ENCODE measurements at regions not wholly inside any gene's neighbourhood (a gene's known extent, or its start where the extent isn't known, plus 50 kb on each side); places are given as distances from the start of the nearest gene placed in this dataset.

DNA sequence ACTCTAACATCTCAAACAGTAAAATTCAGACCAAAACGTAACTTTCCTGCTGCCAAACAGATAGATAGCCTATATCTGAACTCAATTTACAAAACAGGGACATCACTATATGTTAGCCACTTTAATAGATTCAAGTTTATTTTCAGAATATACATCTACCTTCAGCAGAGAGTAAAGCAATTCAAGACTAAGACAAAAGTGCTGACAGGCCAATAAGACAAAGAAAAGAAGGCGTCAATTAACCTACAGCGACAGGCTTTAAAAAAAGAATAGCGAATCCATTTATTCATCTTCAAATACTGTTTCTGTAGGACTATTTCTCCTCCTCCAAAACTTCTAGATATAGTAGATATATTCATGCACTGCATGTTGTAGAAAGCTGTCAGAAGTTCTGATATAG lies 333.0 kb downstream of the GRB14 start:
- DNase-seq = no peak

DNA sequence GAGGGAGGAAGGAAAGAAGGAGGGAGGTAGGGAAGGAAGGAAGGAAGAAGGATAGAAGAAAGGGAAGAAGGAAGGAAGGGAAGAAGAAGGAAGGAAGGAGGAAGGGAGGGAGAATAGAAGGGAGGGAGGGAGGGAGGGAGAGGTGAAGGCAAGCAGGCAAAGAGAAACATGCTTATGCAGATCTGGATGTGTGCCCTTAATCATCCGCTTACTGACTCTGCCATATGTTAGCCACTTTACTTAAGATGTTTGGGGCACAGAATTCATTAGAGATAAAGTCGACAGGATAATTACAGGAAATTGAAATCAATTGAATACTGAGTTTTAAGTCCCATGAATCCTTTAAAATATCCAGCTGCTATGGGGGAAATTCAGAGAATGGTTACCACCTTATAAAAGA lies 334.2 kb downstream of the GRB14 start:
- DNase-seq = no peak

DNA sequence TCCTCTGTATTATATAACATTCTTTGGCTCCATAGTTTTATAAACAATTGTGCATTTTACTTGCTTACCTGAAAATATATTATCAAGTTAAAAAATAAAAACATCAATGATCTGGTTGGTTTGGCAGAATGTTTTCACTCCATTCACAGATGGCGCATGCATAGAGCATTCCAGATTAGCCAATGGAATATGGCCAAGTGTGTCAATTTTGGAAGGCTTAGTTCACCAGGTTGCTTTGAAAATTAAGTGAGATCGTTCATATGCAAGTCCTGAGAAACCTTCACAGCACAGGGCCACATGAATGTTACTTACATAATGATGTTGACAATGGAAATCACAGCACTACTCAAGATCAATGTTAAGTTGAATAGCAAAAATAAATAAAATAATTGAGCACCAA lies 335.7 kb downstream of the GRB14 start:
- DNase-seq = no peak

DNA sequence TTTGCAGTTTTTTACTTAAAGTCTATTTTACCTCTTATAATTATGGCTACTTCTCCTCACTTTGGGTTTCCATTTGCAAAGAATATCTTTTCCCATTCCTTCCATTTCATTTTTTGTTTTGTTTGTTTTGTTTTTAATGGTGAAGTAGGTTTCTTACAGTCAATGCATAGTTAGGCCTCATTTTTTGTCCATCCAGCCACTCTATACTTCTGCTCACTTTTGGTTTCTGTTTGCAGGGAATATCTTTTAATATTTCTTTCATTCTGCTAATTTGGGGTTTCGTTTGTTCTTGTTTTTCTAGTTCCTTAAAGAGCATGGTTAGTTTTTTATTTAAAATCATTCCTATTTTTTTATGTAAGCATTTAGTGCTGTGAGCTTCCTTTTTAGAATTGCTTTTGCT lies 339.4 kb downstream of the GRB14 start:
- no peak for DNase-seq

DNA sequence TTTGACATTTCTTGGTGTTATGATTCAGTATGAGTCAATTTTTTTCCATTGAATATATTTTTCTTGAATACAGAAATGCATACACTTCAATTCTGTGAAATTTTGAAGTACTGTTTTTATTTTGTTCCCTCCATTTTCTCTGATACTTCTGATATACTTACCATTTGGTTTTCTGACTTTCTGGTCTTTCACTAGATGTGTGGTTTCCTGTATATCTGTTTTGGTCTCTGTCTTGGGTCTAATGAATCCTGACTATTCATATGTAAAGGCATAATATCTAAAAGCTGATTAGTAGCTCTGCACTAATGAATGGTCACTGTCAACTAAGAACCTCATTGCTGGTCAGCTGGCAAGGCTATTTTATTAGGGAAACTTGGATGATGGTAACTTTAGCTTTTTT lies 345.6 kb downstream of the GRB14 start:
- DNase-seq = no peak

DNA sequence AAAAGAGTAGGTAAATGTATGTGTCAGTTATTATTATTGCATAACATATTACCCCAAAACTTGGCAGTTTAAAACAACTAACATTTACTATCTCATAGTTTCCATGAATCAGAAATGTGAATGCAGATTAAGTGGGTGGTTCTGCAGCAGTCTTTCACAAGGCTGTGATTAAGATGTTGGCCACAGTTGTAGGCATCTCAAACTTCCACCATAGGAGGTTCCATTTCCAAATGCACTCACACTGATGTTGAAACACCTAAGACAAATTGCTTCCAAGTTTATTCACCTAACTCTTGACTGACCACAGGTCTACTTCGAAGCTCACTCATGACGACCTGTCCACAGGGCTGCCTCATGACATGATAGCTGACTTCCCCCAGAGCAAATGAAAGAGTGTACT lies 360.8 kb downstream of the GRB14 start:
- DNase-seq = no peak

DNA sequence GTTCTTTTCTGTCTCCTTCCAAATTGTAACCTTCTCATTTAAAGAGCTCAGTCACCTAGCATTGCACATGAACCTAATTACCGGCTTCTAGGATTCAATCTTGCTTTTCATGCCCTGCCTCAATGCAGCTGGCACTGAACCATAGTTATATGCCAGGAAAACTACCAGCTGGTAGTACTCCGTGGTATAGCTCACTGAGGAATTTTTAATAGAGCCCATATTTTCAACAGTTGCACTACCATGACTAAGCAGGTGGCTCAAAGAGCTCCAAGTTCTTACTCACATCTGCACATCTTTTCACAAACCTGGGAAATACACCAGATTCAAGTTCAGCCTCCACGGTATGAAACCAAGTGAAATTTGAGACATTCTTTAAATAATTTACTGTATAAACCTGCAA lies 363.5 kb downstream of the GRB14 start:
- DNase-seq = no peak

DNA sequence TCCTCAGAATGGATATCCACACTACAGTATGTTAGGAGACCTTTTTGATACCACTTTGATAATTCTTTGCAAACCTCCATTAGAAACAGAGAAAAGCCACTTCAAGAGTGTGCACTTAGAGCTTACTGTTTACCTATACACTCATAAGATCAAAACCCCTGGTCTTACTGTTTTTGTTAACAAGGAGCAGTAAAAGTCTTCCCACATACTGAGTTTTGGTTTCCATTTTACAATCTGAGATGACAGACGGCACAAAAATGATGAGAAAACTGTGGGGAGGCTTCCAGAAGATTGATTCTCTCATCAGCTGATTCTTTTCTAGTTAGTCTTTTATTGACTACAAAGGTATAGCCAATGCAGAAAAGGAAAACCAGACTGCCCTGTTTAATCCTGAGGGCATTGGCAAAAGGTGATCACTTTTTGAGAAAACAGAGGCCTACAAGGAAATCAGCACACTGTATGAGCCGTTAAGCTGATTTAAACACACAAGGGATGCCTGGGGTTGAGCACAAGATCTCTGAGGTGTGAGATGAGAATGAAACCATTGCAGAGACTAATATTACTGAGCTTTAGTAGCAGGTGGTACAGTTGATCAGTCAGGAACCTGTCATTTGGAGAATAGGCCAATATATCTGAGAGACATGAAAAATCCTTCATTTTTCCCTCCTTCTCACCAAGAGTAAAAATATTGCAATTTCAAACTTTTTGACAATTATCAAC lies 368.6 kb downstream of the GRB14 start:
- no peak for DNase-seq

DNA sequence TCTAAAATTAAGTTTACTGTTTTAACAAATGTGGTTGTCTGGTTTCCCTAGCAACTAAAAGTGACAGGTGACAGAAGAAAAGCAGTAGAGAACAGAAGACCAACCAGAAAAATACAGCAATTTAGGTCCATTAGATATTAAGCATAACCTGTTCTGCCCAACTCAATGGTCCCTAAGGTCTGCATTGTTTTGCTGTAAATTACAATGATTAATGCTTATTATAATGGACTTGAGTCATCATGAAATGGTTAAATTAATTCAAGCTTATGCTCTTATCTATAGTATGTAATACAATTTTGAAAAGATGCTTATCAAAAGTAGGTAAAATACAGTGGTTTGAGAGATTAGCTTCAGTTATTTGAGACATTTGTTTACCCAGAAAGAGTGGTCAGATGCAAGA lies 378.0 kb downstream of the GRB14 start:
- DNase-seq = no peak

DNA sequence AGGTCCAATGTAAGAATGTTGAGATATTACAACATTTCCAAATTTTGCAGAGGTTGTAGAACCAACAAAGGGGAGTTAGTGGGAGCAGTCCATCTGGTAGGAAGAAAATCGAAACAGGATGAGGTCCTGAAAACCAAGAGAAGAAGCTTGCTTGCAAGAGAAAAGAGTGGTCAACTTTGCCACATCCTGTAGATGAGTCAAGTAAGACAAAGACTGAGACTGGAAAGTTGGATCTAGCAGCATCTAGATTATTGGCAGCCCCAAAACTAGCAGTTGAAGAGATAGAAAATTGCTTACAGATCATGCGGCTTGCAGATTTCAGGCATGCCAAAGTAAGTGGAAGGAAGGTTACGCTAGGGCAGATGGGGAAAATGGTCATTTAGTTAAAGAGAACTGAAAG lies 378.9 kb downstream of the GRB14 start:
- no peak for DNase-seq

DNA sequence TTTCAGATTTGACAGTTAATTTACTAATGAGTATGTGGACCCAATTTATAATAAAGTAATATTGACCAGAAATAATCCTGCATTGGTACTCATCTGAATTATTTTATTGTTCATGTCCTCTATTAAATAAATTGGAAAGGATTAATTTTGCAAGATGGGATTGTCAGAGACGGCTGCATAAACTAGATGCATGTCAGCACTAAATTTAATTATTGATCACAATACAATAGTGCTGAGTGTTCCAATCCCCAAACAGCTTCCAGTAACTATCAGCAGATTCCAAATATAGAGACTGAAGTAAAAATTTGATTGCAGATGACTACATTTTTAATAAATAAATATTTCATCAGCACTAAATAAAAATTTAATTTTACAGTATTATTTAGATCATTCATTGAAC lies 387.2 kb downstream of the GRB14 start:
- no peak for DNase-seq

DNA sequence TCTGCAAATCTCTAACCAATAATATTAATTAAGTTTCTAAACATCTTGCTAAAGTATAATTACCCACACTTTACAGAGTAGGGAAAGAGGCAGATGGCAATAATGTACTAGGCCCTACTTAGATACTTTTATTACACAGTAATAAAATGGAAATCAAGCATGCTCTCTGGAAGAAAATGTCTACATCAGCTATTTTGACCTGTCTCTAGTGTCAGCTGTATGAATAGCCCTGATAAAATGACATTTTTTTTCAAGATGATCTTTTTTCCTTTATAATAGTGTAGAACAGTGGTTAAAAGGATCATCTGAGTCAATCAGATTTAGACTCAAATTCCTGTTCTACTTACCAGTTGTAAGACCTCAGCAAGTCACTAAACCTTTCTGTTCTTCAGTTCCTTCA lies 397.3 kb downstream of the GRB14 start:
- no peak for DNase-seq

DNA sequence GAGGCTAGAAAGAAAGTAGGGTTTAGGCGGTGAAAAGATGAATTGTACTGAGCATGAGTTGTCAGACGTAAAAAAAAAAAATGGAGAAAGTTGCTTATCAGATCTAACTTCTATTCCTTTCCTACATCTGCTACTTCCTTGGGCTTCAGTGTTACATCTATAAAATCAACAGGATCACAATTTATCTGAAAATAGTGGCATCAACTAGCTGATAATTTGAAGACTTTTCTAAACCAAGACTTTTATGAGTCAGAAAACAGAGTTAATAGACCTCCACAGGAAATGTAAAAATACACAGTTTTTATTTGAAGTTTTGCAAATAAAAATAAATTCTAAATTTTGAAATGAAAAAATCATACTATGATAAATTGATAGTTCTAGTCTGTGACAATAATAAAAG lies 399.8 kb downstream of the GRB14 start:
- DNase-seq = no peak

DNA sequence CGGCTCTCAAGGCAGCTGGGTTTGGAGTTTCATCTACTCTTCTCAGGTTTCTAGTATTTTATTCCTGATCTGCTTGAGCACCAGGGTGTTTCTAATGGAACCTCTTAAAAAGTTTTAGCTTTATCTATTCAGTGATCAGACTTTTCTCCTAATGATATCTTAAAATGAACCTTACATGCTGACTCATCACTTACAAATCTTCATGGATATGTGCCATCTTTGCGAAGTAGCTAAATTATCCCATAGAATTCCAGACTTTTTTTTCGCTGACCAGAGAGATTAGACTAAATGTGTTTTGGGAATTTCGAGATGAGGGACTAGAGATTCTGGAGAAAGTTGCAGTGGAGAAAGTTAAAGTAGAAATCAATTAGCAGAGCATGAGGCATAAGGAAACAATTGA lies 401.0 kb downstream of the GRB14 start:
- DNase-seq = no peak

DNA sequence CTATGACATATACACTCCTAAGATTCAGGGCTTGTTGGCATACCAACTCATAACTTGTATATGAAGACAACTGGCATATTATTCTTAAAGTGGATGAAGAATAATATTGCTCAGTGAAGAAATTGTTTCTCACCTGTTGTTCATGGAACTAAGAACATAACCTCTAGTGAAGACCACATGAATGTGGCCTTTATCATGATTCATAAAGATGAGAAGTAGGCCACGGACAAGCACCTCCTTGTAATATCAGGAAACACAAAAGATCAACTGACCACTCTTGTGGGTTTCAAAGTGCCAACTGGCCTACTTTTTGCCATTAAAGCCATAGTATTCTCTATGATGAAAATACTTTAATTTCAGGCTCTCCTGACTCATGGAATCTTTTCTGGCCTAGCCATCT lies 407.4 kb downstream of the GRB14 start:
- DNase-seq = no peak

DNA sequence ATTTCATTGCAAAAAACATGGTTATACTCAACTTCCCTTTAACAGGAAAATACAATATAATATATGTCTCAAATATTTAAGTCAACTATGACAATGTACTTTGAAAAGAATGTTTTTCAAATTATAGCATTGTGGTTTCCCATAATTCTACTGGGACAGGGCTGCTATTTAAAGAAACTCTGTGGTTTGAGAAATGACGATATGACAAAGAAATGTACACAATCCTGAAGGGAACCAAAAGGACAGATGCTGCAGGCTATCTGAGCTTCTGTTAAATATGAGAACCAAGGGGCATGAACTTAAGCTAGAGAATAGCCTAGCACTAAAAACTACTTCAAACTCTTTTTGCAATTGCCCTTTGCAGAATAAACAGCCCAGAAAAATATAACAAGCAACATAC lies 415.9 kb downstream of the GRB14 start:
- DNase-seq = no peak

DNA sequence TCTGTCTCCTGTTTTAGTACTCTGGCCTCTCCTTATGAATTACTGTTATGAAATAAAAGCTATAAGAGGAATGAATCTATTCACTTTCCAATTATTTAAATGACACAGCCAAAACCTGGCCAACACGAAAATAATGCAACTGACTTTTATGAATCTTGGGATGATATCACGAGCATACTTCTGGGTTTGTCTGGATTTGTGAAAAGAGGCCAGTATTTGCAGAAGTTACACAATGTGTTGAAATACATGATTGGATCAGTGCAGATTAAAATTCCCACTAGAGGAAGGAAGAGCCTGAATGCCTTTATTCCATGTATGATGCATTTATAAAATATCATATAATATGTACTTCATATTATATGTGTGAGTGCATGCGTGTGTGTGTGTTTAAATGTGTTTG lies 418.2 kb downstream of the GRB14 start:
- DNase-seq = no peak

DNA sequence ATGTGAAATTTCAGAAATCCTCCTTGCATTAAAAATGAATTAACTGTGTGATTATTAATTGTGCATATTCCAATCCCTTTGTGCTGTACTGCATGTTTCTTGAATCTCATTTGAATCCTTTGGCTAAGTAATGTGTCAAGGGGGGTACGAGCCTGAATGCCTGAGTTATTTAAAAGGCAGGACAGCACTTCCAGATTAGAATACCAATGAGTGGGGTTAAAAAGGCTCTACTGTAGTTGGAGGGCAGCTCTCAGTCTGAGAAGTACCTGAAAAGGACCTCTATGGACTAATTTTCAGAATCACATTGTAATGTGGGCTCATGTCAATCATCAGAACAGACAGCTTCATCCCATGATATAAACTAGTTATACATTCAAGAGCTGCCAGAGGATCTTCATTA lies 423.0 kb downstream of the GRB14 start:
- no peak for DNase-seq

DNA sequence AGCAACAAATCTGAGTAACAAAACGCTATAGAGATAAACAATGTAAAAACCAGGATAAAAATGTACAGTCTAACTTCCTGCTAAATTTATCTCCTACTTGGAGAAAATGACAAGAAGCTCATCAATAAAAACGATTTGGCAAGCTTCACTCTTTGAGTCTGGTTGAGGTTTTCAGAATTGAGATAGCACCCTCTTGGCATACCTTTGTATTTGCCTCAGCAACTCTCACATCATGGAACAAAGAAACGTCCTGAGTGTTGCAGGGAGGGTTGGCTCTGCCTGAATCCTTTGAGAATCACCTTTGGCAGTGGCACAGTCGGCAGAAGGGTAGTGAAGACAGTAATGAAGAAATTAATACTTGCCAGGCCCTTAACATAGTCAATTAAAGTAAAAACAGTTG lies 430.6 kb downstream of the GRB14 start:
- no peak for DNase-seq

DNA sequence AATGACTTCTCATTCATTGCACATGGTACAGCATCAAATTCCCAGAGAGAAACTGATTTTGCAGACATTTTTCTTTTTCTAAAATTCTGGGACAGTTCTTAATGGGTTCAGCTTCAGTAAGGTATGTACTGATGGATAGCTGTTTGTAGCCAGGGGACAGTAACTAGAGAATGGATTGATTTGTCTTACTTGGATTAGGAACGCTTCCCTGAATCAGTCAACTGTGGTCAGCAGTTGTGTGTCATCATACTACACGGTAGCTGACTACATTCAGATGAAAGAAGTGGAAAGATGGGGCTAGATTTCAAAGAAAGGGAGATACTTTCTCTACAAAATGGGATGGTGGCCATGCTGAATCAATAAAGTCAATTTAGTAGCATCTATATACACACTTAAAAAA lies 431.4 kb downstream of the GRB14 start:
- no peak for DNase-seq

DNA sequence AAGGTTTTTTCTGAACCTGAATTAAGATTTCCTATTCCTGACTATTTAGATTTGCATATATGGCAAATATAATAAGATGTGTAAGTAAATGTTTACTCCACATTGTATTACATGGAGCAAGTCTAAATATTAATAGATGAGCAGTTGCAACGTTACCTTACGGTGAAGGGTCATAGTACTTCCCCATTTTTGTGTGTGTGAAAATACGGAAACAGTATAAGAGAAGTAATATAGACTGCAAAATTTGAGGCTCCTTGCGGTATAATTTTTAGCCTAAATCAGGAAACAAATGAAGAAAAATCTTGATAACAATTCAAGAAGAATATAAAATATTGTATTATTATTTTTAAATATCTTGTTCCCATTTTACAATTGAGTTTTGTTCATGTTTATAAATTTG lies 434.2 kb downstream of the GRB14 start:
- DNase-seq = no peak

DNA sequence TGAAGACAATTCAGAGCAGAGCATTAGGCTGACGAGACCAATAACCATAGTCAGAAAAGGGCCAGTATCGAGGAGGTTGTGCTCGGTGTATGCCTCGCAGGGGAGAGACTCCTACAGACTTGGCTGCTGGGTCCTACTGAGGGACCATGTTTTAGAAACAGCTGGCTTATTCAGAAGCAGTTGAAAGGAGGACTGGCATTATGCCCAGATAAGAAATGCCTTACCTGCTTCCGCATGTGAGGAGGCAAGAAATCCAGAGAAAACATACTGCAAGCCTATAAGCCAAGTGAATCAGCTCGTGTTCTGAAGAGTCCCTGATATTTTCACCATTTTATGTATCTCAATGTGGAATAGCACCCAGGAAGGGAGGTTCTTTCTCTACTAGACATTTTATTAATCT lies 434.7 kb downstream of the GRB14 start:
- DNase-seq = no peak

DNA sequence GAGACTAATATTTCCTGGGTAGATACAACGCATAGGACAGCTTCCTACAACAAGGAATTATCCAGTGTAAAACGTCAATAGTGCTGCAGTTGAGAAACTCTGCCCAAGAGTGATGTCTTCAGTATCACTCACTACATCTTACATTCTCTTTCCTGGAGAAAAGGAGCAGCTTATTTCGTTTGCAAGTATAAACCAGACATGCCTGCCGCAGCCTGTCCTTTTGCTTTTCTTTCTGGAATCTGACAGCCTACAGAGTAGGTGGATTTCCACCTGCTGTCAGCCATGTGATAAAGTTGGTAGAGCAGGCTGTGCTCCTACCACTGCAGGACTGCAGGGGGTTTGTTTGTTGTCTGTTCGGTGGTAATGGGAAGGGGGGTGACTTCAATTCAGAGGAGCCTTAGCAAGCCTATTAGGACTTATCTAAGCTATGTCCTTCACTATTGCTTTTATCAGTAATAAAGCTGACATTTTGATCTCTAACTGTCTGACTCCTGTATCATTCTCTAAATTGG lies 439.1 kb downstream of the GRB14 start:
- DNase-seq = no peak

DNA sequence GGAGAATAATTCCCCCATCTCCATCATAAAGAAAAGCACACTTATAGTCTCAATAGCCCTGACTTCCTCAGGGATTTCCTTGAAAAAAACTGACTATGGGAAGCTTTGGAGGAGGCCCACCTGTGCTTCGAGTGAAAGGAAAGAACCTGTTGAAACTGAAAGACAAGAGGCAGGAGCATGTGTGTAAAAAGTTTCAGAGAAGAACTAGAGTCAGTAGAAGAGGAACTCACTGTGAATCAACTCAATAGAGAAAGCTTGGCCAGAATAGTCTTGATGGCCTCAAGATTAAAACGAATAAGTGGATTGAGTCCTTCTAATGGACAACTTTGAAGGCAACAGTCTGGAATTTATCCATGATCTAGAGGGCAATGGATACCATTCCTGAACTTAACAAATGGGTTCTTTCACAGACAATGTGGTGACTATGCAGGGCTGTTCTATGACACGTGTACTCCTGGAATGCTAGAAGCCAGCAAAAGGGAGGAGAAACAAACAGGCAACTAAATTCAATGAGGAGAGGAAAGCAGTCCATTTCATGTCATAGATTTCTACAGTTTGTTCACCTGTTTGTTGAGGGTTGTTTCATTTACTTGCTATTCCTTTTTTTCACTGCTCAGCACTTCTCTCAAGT lies 442.3 kb downstream of the GRB14 start:
- DNase-seq = no peak

DNA sequence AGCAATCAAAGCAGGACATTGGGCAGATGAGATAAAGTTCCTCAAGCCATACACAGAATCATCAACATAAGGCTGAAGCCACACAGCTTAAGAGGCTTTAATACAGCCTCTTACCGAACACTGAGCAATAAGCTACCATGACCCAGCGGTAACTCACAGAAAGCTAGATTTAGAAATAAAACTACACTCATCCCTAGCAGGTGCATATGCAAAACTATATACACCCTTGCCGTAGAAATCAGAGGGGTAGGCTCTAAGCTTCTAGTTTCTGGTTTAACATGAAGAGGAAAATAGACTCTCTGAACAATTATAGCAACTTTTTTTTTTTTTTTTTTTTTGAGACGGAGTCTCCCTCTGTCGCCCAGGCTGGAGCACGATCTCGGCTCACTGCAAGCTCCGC lies 428.8 kb upstream of the FIGN start:
- DNase-seq = no peak
